ENCODE measurements at regions not wholly inside any gene's neighbourhood (a gene's known extent, or its start where the extent isn't known, plus 50 kb on each side); places are given as distances from the start of the nearest gene placed in this dataset.

DNA sequence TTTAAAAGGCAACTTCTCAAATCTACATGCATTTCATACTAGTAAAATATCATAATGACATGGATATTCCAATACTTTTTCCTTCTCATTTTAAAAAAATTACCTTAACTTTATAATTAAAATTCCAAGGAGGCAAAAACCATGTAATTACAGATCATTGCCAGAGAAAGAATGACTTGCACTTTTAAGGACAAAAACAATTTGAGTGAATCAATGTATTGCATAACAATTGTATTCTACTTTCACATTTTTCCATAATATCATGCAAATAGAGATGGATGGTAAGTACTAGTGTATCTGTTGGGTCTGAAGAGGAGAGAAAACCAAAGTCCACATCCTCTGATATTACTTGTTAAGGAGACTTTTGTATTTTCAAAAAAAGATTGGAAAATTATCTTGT is 89.5 kb upstream of the NCK2 start:
- H3K9me3 ChIP-seq (ENCODE audit: low read depth, low read length) = no peaks in the 10 kb centered on the region
- TF ChIP-seq FOXP2 (optimal IDR thresholded peaks at IDR 0.05; ENCODE audit: control extremely low read depth, extremely low read length, insufficient read depth) (no peak), EZH2 (IDR thresholded peaks at IDR 0.05) (no peak), POLR2AphosphoS5 (IDR thresholded peaks at IDR 0.05; ENCODE audit: borderline replicate concordance, low read depth, low read length) (no peak)
- no peaks in the 10 kb centered on the region for H3K36me3 ChIP-seq (ENCODE audit: insufficient read depth, low read length)
- no peak overlapping the region for H3K9ac ChIP-seq (ENCODE audit: insufficient read length)
- DNase-seq (ENCODE audit: low read depth, low spot score) = no peak
- H3K27ac ChIP-seq = no peak overlapping the region
- no peak overlapping the region for H3K4me3 ChIP-seq

DNA sequence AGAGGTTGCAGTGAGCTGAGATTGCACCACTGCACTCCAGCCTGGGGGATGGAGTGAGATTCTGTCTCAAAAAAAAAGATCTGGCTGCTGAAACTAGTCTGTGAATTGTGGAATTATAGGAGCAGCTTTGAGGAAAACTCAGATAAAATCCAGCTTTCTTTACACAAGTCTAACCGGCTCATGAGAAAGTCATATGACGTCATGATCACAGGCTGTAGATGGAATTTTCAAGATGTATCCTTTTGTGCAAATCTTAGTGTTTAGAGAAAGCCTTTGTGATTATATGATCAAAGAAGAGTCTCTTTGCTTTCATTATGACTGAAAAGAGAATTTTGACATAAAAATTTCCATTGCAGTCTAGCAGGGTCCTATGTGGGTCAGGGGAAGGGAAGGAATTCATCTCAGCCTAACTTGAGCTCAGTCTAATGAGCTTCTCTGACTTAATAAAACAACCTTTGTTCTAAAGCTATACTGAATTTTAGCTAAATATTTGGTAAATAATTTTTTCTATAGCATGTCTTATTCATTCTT is 90.2 kb upstream of the NCK2 start:
- no peak overlapping the region for H3K27ac ChIP-seq
- no peak overlapping the region for H3K9ac ChIP-seq (ENCODE audit: insufficient read length)
- no peak for TF ChIP-seq FOXP2 (optimal IDR thresholded peaks at IDR 0.05; ENCODE audit: control extremely low read depth, extremely low read length, insufficient read depth)
- TF ChIP-seq EZH2 (IDR thresholded peaks at IDR 0.05) = no peak
- no peak for TF ChIP-seq POLR2AphosphoS5 (IDR thresholded peaks at IDR 0.05; ENCODE audit: borderline replicate concordance, low read depth, low read length)
- H3K9me3 ChIP-seq (ENCODE audit: low read depth, low read length) = no peaks in the 10 kb centered on the region
- H3K36me3 ChIP-seq (ENCODE audit: insufficient read depth, low read length) = no peaks in the 10 kb centered on the region
- H3K4me3 ChIP-seq = no peak overlapping the region
- DNase-seq (ENCODE audit: low read depth, low spot score) = no peak

GRCh38 chr2:105653302-105653701 is 91.4 kb upstream of the NCK2 start:
- no peak for DNase-seq (ENCODE audit: low read depth, low spot score)
- no peak overlapping the region for H3K9ac ChIP-seq (ENCODE audit: insufficient read length)
- H3K27ac ChIP-seq = no peak overlapping the region

GRCh38 chr2:105652014-105652796 is 92.5 kb upstream of the NCK2 start:
- DNase-seq (ENCODE audit: low read depth, low spot score) = no peak
- no peak for TF ChIP-seq FOXP2 (optimal IDR thresholded peaks at IDR 0.05; ENCODE audit: control extremely low read depth, extremely low read length, insufficient read depth)
- no peak for TF ChIP-seq EZH2 (IDR thresholded peaks at IDR 0.05)
- no peak for TF ChIP-seq POLR2AphosphoS5 (IDR thresholded peaks at IDR 0.05; ENCODE audit: borderline replicate concordance, low read depth, low read length)
- H3K9me3 ChIP-seq (ENCODE audit: low read depth, low read length) = no peaks in the 10 kb centered on the region
- no peak overlapping the region for H3K27ac ChIP-seq
- H3K36me3 ChIP-seq (ENCODE audit: insufficient read depth, low read length) = no peaks in the 10 kb centered on the region
- H3K4me3 ChIP-seq = no peak overlapping the region
- no peak overlapping the region for H3K9ac ChIP-seq (ENCODE audit: insufficient read length)

More at GRCh38 chr2:105653302-105653701, 91.4 kb upstream of the NCK2 start:
- H3K36me3 ChIP-seq (ENCODE audit: insufficient read depth, low read length) = no peaks in the 10 kb centered on the region
- no peaks in the 10 kb centered on the region for H3K9me3 ChIP-seq (ENCODE audit: low read depth, low read length)
- no peak overlapping the region for H3K4me3 ChIP-seq
- TF ChIP-seq FOXP2 (optimal IDR thresholded peaks at IDR 0.05; ENCODE audit: control extremely low read depth, extremely low read length, insufficient read depth) = no peak
- no peak for TF ChIP-seq POLR2AphosphoS5 (IDR thresholded peaks at IDR 0.05; ENCODE audit: borderline replicate concordance, low read depth, low read length)
- TF ChIP-seq EZH2 (IDR thresholded peaks at IDR 0.05) = no peak

GRCh38 chr2:105649534-105649933 is 95.2 kb upstream of the NCK2 start:
- Histone ChIP-seq H3K9ac (ENCODE audit: insufficient read length) (no peak overlapping the region), H3K27ac (no peak overlapping the region), H3K4me3 (no peak overlapping the region), H3K9me3 (ENCODE audit: low read depth, low read length) (no peaks in the 10 kb centered on the region), H3K36me3 (ENCODE audit: insufficient read depth, low read length) (no peaks in the 10 kb centered on the region)
- TF ChIP-seq POLR2AphosphoS5 (IDR thresholded peaks at IDR 0.05; ENCODE audit: borderline replicate concordance, low read depth, low read length) = no peak
- no peak for TF ChIP-seq EZH2 (IDR thresholded peaks at IDR 0.05)
- TF ChIP-seq FOXP2 (optimal IDR thresholded peaks at IDR 0.05; ENCODE audit: control extremely low read depth, extremely low read length, insufficient read depth) = no peak
- no peak for DNase-seq (ENCODE audit: low read depth, low spot score)

- Histone ChIP-seq H3K27ac (no peak overlapping the region), H3K4me3 (no peak overlapping the region), H3K9ac (ENCODE audit: insufficient read length) (no peak overlapping the region), H3K36me3 (ENCODE audit: insufficient read depth, low read length) (no peaks in the 10 kb centered on the region), H3K9me3 (ENCODE audit: low read depth, low read length) (no peaks in the 10 kb centered on the region)
- DNase-seq (ENCODE audit: low read depth, low spot score) = no peak
- TF ChIP-seq EZH2 (IDR thresholded peaks at IDR 0.05) = no peak
- no peak for TF ChIP-seq POLR2AphosphoS5 (IDR thresholded peaks at IDR 0.05; ENCODE audit: borderline replicate concordance, low read depth, low read length)
These were observed 97.0 kb upstream of the NCK2 start for GRCh38 chr2:105647731-105648130.

DNA sequence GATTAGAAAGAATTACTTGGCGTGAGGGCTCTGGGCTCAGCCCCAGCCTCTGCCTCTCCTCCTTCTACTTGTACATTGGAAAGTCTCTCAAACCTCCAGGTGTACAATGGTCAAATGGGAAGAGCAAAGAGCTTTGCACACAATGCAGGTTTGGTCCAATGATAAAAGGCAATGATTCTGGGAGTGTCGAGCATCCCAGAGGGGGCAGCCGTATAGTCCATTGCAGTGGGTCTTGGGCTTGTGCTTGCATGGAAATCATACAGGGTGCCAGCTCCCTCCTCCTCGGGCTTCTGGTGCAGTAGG is 98.0 kb upstream of the NCK2 start:
- no peak overlapping the region for H3K9ac ChIP-seq (ENCODE audit: insufficient read length)
- H3K4me3 ChIP-seq = no peak overlapping the region
- no peaks in the 10 kb centered on the region for H3K9me3 ChIP-seq (ENCODE audit: low read depth, low read length)
- no peak overlapping the region for H3K27ac ChIP-seq
- TF ChIP-seq POLR2AphosphoS5 (IDR thresholded peaks at IDR 0.05; ENCODE audit: borderline replicate concordance, low read depth, low read length) (no peak), EZH2 (IDR thresholded peaks at IDR 0.05) (no peak), FOXP2 (optimal IDR thresholded peaks at IDR 0.05; ENCODE audit: control extremely low read depth, extremely low read length, insufficient read depth) (no peak)
- no peaks in the 10 kb centered on the region for H3K36me3 ChIP-seq (ENCODE audit: insufficient read depth, low read length)
- no peak for DNase-seq (ENCODE audit: low read depth, low spot score)

- Histone ChIP-seq H3K9ac (ENCODE audit: insufficient read length) (no peak overlapping the region), H3K27ac (no peak overlapping the region), H3K9me3 (ENCODE audit: low read depth, low read length) (no peaks in the 10 kb centered on the region), H3K4me3 (no peak overlapping the region), H3K36me3 (ENCODE audit: insufficient read depth, low read length) (no peaks in the 10 kb centered on the region)
- DNase-seq (ENCODE audit: low read depth, low spot score) = no peak
- TF ChIP-seq FOXP2 (optimal IDR thresholded peaks at IDR 0.05; ENCODE audit: control extremely low read depth, extremely low read length, insufficient read depth) (no peak), POLR2AphosphoS5 (IDR thresholded peaks at IDR 0.05; ENCODE audit: borderline replicate concordance, low read depth, low read length) (no peak), EZH2 (IDR thresholded peaks at IDR 0.05) (no peak)
These were observed 98.6 kb upstream of the NCK2 start for GRCh38 chr2:105645938-105646773.

All from SK-N-MC (cell line).